Loucy (cell line): ENCODE measurements at regions not wholly inside any gene's neighbourhood (a gene's known extent, or its start where the extent isn't known, plus 50 kb on each side); places are given as distances from the start of the nearest gene placed in this dataset.

Experiments used
- EZH2phosphoT487 ChIP-seq: fragments of 200-600 bp; IDR thresholded peaks from 2 replicates; pipeline ENCODE4 v1.6.1; 2018; ENCODE audit warnings: antibody characterized with exemption, mild to moderate bottlenecking, moderate library complexity, borderline replicate concordance
- TF ChIP-seq, protein P1 (sequence below): fragments of 200-600 bp; sonication (generic); conservative IDR thresholded peaks from 2 replicates; pipeline ENCODE4 v1.5.1; 2014; ENCODE audit warnings: mild to moderate bottlenecking, antibody characterized with exemption, low read length

DNA sequence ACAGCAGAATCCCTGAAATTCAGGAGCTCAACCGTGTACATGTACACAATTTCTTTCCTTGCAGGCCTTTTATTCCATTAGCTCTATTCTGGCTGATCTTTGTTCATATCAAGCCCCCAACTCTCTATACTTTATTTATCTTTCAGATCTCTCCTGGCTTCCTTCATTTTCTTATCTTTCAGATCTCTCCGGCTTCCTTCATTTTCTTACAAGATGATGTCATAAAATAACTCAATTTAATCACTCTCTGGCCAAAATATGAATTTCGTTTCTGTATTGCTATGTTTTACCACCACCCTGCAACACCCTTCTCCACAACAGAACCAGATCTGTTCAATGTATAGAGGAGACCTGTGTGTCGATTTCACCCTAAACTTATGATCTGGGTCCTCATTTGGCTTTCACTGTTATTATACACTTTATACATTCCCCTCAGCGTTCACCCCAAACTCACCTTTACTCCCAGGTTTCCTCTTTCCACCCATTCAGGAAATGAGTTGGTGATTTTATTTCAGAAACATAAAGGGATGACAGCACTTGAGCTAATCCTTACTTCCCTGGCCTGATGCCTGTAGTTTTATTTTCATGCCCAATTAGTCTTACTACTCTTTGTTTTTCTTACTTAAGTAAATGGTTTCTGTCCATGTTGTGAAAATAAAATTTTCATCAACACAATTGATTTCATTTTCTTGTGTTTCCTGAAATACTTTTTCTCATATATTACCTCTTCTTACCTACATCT is 195.5 kb downstream of the BCHE start:
- TF ChIP-seq, protein P1, sequence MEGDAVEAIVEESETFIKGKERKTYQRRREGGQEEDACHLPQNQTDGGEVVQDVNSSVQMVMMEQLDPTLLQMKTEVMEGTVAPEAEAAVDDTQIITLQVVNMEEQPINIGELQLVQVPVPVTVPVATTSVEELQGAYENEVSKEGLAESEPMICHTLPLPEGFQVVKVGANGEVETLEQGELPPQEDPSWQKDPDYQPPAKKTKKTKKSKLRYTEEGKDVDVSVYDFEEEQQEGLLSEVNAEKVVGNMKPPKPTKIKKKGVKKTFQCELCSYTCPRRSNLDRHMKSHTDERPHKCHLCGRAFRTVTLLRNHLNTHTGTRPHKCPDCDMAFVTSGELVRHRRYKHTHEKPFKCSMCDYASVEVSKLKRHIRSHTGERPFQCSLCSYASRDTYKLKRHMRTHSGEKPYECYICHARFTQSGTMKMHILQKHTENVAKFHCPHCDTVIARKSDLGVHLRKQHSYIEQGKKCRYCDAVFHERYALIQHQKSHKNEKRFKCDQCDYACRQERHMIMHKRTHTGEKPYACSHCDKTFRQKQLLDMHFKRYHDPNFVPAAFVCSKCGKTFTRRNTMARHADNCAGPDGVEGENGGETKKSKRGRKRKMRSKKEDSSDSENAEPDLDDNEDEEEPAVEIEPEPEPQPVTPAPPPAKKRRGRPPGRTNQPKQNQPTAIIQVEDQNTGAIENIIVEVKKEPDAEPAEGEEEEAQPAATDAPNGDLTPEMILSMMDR: no peak
- no peak for TF ChIP-seq EZH2phosphoT487
